ENCODE measurements at regions not wholly inside any gene's neighbourhood (a gene's known extent, or its start where the extent isn't known, plus 50 kb on each side); places are given as distances from the start of the nearest gene placed in this dataset.
"Not testable (repeated sequence)": the region's sequence is repeated elsewhere in the genome, so short reads cannot be mapped to it uniquely, and the experiment has no call there.

DNA sequence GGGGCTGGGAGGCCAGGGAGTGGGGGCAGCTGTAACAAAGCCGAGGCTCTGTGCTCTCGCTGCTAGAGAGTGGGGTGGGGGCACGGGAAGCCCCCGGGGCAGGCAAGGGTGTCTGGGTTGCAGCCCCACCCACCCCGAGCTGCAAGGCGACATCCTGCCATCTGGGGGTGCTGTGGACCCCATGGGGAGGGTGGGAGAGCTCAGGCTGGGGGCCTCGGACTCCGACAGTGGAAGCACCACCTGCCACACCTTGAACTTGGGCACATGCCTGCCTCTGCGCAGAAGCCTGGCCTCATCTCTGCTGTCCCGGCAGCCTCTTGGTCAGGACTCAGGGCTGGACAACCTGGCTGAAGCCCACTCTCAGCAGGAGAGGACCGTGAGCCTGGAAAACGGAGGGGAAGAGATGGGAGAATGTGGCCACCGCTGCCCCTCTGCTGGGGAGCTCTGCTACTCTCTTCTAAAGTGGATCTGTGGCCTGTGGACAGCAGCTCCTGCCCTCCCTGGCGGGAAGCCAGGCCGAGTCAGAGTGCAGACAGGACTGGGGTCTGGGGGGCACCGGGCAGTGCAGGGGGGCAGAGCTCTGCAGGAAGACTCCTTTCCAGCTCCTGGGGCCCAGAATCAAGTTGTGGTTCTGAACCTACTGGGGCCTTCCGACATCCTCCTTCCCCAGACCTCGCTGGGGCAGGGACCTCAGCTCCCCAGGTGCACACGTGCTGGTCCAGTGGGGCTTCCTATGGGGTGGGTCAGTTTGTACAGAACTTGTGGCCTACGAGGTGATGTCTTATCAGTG is 207.2 kb downstream of the BANP start:
- CTCF ChIA-PET (ENCODE audit: unreplicated experiment); H3K27ac ChIP-seq (ENCODE audit: low read depth, low read length, poor library complexity, severe bottlenecking); H4K20me1 ChIP-seq (ENCODE audit: insufficient read depth, low read length); H3K4me3 ChIP-seq (ENCODE audit: low read depth, low read length, poor library complexity, severe bottlenecking); H3K4me1 ChIP-seq (ENCODE audit: insufficient read depth, low read length, poor library complexity, severe bottlenecking); intact Hi-C loops (cut with micrococcal nuclease; ENCODE audit: unreplicated experiment); POLR2A ChIA-PET; H2AFZ ChIP-seq (ENCODE audit: low read length); H3K4me2 ChIP-seq (ENCODE audit: low read length); H3K79me2 ChIP-seq (ENCODE audit: insufficient read depth, low read depth, low read length); H3K9me3 ChIP-seq (ENCODE audit: low read length); DNase-seq (ENCODE audit: low spot score); H3K36me3 ChIP-seq (ENCODE audit: insufficient read depth, low read length); BruUV-seq (replicated peaks); H3K9me2 ChIP-seq (ENCODE audit: insufficient read depth, low read length): not testable (repeated sequence)

DNA sequence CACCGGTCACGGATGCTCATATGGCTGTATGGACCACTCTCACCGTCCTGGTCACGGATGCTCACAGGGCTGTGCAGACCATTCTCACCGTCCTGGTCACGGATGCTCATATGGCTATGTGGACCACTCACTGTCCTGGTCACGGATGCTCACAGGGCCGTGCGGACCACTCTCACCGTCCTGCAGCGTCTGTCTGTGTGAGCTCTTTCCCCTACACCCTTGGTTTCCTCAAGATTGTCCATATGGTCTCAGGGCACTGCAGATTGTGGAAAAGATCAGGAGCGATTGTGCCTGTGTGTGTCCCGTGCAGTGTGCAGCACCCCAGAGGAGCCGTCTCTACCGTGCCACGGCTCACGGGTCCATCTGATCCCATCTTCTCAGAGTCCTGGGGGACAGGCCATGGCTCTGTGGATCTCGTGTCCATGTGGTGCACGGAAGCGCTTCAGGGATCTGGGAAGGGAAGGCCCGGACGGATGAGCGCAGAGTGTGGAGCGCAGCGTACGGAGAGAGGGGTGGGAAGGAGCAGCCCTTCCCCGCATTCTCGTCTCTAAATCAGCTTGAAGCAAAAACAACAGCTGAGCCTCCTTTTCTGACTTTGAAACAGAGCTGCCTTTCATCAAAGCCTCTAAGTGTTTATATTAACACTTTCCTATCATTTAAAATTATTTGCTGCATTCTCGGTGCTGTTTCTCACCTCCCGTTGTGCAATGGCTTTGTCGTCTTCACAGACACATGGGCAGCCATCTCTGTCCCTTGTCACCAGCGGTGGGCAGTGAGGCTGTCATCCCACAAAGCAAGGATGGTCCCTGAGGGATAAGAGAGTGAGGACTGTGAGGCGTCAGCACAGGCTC is 208.0 kb downstream of the BANP start:
- H3K9me2 ChIP-seq (ENCODE audit: insufficient read depth, low read length); H3K4me3 ChIP-seq (ENCODE audit: low read depth, low read length, poor library complexity, severe bottlenecking); DNase-seq (ENCODE audit: low spot score); H3K4me2 ChIP-seq (ENCODE audit: low read length); H3K27ac ChIP-seq (ENCODE audit: low read depth, low read length, poor library complexity, severe bottlenecking); H4K20me1 ChIP-seq (ENCODE audit: insufficient read depth, low read length); BruUV-seq (replicated peaks); POLR2A ChIA-PET; H3K9me3 ChIP-seq (ENCODE audit: low read length); H3K79me2 ChIP-seq (ENCODE audit: insufficient read depth, low read depth, low read length); intact Hi-C loops (cut with micrococcal nuclease; ENCODE audit: unreplicated experiment); H2AFZ ChIP-seq (ENCODE audit: low read length); CTCF ChIA-PET (ENCODE audit: unreplicated experiment); H3K36me3 ChIP-seq (ENCODE audit: insufficient read depth, low read length); H3K4me1 ChIP-seq (ENCODE audit: insufficient read depth, low read length, poor library complexity, severe bottlenecking): not testable (repeated sequence)

DNA sequence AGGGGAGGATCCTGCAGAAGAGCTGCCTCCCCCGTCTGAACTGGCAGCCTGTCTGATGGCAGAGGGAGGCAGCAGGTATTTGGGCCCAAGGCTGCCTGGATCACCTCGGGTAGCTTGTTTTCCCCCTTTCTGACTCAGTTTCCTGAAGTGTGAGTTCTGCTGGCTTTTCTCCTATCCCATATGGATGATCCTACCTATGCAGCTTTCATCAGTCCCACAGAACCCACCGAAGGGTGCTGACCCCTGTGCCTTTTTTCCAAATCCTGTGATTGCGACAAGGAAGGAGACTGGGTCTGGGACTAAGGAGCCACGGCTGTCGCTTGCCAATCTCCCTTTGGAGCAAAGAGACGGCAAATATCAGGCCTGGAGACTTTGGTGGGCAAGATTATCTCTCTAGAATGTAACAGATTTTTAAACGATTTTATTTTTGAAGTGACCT is 208.7 kb downstream of the BANP start:
- H3K4me1 ChIP-seq (ENCODE audit: insufficient read depth, low read length, poor library complexity, severe bottlenecking); H3K9me2 ChIP-seq (ENCODE audit: insufficient read depth, low read length); BruUV-seq (replicated peaks); H3K4me2 ChIP-seq (ENCODE audit: low read length); H3K9me3 ChIP-seq (ENCODE audit: low read length); POLR2A ChIA-PET; CTCF ChIA-PET (ENCODE audit: unreplicated experiment); H3K27ac ChIP-seq (ENCODE audit: low read depth, low read length, poor library complexity, severe bottlenecking); H3K79me2 ChIP-seq (ENCODE audit: insufficient read depth, low read depth, low read length); H2AFZ ChIP-seq (ENCODE audit: low read length); DNase-seq (ENCODE audit: low spot score); H4K20me1 ChIP-seq (ENCODE audit: insufficient read depth, low read length); H3K36me3 ChIP-seq (ENCODE audit: insufficient read depth, low read length); intact Hi-C loops (cut with micrococcal nuclease; ENCODE audit: unreplicated experiment); H3K4me3 ChIP-seq (ENCODE audit: low read depth, low read length, poor library complexity, severe bottlenecking): not testable (repeated sequence)

DNA sequence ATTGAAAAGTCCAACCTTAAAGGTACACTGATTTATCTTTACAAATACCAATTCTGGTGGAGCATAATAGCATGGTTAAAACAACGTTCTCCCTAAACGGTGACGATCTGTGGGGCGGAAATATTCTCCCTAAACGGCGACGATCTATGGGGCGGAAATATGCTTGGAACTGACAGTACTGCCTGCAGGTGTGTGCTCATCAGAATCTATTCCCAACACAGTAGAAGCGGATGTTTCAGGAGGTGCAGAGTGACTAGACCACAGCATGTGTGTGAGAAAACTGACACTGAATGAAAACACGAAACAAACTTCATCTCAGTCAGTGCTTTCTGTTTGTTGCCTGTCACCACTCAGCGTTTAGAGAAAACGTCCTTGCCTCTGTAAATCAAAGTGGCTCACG is 210.0 kb downstream of the BANP start:
- BruUV-seq (replicated peaks); H3K4me2 ChIP-seq (ENCODE audit: low read length); H3K4me3 ChIP-seq (ENCODE audit: low read depth, low read length, poor library complexity, severe bottlenecking); CTCF ChIA-PET (ENCODE audit: unreplicated experiment); H3K9me2 ChIP-seq (ENCODE audit: insufficient read depth, low read length); H2AFZ ChIP-seq (ENCODE audit: low read length); H3K79me2 ChIP-seq (ENCODE audit: insufficient read depth, low read depth, low read length); H3K27ac ChIP-seq (ENCODE audit: low read depth, low read length, poor library complexity, severe bottlenecking); DNase-seq (ENCODE audit: low spot score); H4K20me1 ChIP-seq (ENCODE audit: insufficient read depth, low read length); H3K9me3 ChIP-seq (ENCODE audit: low read length); POLR2A ChIA-PET; H3K4me1 ChIP-seq (ENCODE audit: insufficient read depth, low read length, poor library complexity, severe bottlenecking); intact Hi-C loops (cut with micrococcal nuclease; ENCODE audit: unreplicated experiment); H3K36me3 ChIP-seq (ENCODE audit: insufficient read depth, low read length): not testable (repeated sequence)

DNA sequence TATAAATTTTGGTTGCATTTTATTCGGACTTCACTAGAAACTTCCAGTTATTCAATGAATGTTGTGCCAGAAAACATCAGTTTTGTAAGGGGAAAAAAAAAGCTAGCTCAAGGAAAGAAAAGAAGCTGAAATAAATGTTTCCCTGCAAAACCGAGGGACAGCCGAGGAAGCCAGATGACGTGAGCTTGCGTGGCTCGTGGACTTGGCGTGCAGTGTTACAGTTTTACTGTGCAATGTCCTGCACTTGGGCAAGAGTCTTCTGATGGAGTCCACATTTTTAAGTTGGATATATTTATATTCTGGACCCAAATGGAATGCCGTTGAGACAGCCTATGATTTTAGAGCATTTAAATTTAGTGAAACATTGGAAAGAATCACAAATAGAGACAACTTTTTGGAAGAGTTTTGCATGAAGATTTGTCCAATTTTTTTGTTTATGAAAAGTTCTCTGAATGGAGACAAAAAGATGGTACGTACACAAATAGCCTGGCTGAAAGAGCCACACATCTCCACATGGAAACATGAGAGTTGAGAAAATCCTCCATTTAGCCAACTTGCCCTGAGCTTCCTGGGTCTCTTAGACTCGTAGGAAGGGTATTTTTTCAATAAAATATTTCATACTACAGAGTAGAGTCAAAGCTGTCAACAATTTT is 210.5 kb downstream of the BANP start:
- H4K20me1 ChIP-seq (ENCODE audit: insufficient read depth, low read length); H3K4me2 ChIP-seq (ENCODE audit: low read length); H3K4me3 ChIP-seq (ENCODE audit: low read depth, low read length, poor library complexity, severe bottlenecking); H3K27ac ChIP-seq (ENCODE audit: low read depth, low read length, poor library complexity, severe bottlenecking); H3K9me2 ChIP-seq (ENCODE audit: insufficient read depth, low read length); H3K79me2 ChIP-seq (ENCODE audit: insufficient read depth, low read depth, low read length); H2AFZ ChIP-seq (ENCODE audit: low read length); BruUV-seq (replicated peaks); POLR2A ChIA-PET; H3K4me1 ChIP-seq (ENCODE audit: insufficient read depth, low read length, poor library complexity, severe bottlenecking); H3K9me3 ChIP-seq (ENCODE audit: low read length); intact Hi-C loops (cut with micrococcal nuclease; ENCODE audit: unreplicated experiment); CTCF ChIA-PET (ENCODE audit: unreplicated experiment); DNase-seq (ENCODE audit: low spot score); H3K36me3 ChIP-seq (ENCODE audit: insufficient read depth, low read length): not testable (repeated sequence)

DNA sequence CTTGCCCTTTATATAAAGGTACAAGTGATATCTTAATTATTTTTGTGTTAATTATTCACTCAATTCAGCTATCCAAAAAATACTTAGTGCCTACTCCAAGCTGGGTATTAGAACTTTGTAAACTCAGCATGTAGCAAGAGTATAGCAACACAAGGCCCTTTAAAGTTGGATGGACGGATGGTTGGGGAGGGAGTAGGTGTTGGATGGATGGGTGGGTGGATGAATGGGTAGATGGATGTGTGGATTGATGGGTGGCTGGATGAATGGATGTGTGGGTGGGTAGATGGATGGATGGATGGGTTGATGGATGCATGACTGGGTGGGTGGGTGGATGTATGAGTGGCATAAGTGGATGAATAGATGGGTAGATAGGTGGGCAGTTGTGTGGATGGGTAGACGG is 211.5 kb downstream of the BANP start:
- H3K36me3 ChIP-seq (ENCODE audit: insufficient read depth, low read length); BruUV-seq (replicated peaks); H3K9me2 ChIP-seq (ENCODE audit: insufficient read depth, low read length); H3K27ac ChIP-seq (ENCODE audit: low read depth, low read length, poor library complexity, severe bottlenecking); H3K4me2 ChIP-seq (ENCODE audit: low read length); intact Hi-C loops (cut with micrococcal nuclease; ENCODE audit: unreplicated experiment); POLR2A ChIA-PET; H3K4me3 ChIP-seq (ENCODE audit: low read depth, low read length, poor library complexity, severe bottlenecking); H2AFZ ChIP-seq (ENCODE audit: low read length); CTCF ChIA-PET (ENCODE audit: unreplicated experiment); H3K79me2 ChIP-seq (ENCODE audit: insufficient read depth, low read depth, low read length); H4K20me1 ChIP-seq (ENCODE audit: insufficient read depth, low read length); H3K9me3 ChIP-seq (ENCODE audit: low read length); H3K4me1 ChIP-seq (ENCODE audit: insufficient read depth, low read length, poor library complexity, severe bottlenecking); DNase-seq (ENCODE audit: low spot score): not testable (repeated sequence)

Measured in OCI-LY7 (cell line).